HG03457 (cell line): ENCODE measurements at regions not wholly inside any gene's neighbourhood (a gene's known extent, or its start where the extent isn't known, plus 50 kb on each side); places are given as distances from the start of the nearest gene placed in this dataset.
"Not testable (repeated sequence)": the region's sequence is repeated elsewhere in the genome, so short reads cannot be mapped to it uniquely, and the experiment has no call there.

Experiments used
- ATAC-seq: cut with Tn5 transposase; IDR thresholded peaks from one replicate; pipeline ENCODE4 v1.9.1; 2021; ENCODE audit warnings: moderate number of reproducible peaks; ENCODE audit not compliant: unreplicated experiment

DNA sequence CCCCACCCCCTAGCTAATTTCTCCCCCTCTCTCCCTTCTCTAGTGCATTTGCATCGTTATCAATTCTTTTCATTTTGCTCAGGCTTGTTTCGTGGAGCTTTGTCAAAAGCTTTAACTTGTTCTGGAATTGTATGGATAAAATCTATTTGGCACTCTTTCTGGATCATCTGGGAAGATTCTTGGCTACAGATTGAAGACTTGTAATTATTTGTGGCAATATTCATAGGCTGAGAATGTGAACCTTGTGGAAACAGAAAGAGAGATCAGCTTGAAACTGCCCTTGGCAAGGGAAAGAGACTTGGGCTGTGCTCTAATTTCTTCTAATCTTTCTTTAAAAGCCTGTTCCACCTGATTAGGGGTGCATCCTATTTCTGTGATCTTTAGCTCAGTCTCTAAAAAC lies 340.6 kb upstream of the DAB2 start:
- no peak for ATAC-seq

DNA sequence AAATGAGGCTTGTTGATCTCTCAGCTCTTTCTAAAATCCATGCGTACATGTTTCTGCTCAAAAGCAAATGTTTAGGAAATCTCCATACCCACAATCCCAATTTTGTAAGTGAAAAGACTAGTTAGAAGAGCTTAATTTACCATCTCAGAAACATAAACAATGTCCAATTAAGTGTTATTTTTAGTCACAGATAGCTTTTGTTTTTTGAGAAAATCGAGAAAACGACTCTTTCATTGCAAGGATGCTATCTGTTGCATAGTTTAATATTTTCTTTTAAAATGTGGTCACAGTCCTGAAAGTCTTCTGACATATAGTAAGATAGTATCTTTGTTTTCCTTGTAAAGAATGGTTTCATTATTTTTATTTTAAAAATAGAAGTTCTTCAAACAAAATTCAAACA lies 338.0 kb upstream of the DAB2 start:
- no peak for ATAC-seq

DNA sequence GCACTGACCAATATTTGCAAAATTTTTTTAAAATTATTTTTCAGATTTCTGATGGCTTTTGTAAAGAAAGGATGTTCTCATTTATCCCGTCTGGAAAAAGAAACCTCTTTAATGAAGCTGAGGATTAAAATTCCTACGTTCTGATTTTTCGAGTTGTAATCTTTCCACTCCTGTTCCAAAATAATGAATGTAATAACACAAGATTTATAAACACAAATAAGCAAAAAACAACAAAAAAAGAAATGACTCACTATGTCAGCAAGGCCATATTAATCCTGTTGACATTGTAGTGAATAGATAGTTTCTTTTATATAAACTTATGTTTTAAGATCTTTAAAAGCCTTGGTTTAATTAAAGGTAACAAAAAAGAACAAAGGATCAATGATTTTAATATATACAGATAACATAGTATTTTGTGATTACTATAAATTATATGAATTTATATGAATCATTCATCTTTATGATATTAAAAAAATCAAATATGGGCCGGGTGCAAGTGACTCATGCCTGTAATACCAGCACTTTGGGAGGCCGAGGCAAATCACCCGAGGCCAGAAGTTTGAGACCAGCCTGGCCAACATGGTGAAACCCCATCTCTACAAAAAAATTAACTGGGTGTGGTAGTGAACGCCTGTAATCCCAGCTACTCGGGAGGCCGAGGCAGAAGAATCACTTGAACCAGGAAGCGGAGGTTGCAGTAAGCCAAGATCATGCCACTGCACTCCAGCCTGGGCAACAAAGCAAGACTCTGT lies 336.6 kb upstream of the DAB2 start:
- no peak for ATAC-seq

DNA sequence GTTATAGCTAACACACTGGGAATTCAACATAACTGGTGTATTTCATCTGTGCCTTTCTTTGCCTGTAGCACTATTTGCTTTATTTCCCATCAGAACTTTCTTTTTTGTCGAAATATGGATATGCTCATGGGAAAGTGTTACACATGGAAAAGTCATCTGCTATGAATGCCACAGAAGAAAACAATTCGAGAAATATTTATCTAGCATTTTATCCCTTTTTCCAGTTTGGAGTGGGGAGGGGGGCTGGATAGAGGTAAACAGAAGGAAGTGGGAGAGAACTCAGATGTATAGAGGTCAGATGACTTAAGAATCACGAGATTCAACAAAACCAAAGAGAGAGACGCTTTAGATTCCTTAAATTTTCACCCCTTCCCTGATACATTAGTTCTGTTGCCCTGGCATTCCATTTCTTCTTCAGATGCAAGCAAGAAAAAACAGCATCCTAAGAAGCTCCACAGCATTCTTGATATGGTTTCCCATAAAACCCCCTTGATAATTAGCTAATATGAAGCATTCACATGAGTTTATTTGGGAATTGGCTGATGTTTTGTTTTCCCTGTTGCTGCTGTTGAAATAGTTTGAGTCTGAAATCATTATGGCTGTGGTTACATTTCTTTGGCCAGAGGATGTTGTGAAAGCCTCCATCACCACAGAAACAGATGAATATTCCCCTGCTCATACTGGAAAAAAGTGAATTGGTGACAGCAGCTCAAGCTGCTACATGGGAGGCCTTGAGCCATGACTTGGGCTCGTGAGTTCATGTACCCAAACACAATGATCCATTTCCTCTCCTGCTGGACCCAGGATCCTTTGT lies 335.8 kb upstream of the DAB2 start:
- no peak for ATAC-seq

DNA sequence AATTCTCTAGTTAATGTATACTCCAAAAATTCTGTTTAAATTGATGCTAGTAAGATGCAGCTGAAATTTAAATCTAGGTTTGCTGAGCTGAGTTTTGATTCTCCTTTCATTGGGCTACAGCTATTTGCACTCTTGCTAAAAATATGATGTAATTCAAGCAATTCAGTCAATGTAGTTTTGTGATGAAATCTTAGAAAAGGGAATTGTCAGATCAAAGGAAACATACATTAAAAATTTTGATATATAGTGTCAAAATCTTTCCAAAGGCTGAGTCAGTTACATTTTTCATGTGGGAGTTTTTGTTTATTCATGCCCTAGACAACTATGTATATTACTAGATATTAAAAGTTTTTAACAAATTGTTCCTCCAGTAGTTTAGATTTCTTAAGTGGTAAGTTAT lies 334.9 kb upstream of the DAB2 start:
- ATAC-seq: no peak

DNA sequence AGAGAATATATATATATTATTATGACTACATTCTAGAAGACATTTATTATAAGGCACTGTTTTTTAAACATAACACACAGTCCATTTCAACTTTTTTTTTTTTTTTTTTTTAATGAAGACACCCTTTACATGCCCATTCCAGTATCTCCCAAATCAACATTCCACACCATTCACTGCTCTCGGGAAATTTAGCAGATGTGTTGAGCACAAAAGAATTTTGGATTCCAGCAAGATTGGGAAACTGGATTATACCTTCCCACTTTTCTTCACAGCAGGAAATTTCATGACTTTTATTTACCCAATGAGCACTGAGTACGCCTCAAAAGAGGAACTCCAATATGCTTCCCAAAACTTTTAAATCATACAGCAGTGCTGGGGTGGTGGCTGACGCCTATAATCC lies 333.6 kb upstream of the DAB2 start:
- ATAC-seq: no peak

DNA sequence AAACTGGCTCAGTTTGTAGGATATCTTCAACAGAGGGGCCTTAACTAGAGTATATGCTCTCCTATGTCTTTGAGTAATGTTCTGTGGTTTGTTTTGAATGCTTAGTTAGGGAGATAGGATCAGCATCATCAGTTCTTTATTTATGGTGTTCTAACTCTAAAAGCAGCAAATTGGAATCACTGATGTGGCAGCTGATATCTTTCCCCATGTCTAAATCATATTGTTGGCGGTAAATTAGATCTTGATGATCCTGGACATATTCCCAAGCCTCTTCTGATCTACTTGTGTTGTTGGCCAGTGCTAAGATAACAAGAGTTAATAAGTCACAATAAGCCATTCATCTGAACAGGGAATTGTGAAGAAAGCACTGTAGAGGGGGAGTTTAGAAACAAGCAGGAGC lies 332.4 kb upstream of the DAB2 start:
- ATAC-seq: no peak

DNA sequence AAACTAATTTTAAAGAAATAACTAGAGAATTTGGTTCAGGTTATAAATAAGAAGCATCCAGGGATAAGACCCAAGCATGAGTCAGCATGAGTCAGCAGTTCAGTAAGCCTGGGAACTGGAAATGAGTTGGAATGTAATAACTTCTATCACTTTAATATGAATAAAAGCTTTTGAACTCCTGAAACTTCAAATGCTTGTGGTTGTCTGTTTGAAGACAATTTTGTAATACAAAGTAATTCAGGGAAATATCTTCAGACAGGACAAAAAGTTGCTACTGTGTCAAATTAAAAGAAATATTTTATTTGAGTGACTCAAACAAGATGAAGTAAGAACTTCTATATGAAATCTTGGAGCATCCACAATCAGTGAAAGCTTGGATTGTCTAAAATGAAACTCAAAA lies 331.2 kb upstream of the DAB2 start:
- no peak for ATAC-seq

DNA sequence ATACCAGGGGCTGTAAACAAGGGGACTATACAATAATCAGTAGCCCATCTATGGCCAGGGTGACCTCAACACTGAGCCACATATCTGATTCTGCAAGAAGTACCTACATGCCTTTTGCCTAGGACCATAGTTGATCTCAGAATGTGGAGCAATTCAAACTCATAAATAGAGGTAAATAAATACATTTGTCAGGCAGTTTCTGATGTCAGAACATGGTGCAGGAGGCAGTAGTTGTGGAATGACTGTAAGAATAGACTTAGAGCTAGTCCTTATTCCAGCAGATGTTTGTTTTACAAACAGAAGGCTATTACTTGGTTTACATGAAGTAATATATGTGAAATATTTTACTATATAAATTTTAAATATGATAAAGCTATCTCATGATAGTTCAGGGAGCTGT lies 330.7 kb upstream of the DAB2 start:
- no peak for ATAC-seq

DNA sequence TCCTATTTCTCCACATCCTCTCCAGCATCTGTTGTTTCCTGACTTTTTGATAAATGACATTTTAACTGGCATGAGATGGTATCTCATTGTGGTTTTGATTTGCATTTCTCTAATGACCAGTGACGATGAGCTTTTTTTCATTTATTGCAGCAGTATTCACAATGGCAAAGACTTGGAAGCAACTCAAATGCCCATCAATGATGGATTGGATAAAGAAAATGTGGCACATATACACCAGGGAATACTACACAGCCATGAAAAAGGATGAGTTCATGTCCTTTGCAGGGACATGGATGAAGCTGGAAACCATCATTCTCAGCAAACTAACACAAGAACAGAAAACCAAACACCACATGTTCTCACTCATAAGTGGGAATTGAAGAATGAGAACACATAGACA lies 329.0 kb upstream of the DAB2 start:
- not testable (repeated sequence) for ATAC-seq

DNA sequence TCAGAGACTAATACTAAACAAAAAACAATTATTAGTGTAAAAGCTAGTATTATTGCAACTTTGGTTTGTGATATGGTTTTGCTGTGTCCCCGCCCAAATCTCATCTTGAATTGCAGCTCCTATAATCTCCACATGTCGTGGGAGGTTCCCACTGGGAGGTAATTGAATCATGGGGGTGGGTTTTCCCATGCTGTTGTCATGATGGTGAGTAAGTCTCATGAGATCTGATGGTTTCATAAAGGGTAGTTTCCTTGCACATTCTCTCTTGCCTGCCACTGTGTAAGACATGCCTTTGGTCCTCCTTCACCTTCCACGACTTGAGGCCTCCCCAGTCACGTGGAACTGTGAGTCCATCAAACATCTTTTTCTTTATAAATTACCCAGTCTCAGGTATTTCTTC lies 325.9 kb upstream of the DAB2 start:
- no peak for ATAC-seq

DNA sequence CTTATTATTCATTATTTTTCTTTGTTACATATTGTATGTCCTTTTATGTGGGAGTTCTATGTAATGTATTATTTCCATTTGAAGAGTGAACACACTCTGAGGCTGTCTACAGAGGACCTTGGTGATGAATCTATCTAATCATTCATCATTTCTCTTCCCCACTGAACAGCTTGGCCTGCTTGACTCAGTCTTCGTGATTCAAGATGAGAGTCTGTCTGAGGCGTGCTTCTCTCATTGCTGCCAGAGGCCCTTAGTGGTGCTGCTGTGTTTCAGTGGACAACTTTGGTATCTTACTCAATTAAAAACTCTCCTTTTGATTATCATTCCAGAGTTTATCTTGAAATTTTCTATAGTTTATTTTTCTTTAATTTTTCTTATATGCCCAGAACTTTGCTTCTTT lies 318.1 kb upstream of the DAB2 start:
- ATAC-seq: no peak

DNA sequence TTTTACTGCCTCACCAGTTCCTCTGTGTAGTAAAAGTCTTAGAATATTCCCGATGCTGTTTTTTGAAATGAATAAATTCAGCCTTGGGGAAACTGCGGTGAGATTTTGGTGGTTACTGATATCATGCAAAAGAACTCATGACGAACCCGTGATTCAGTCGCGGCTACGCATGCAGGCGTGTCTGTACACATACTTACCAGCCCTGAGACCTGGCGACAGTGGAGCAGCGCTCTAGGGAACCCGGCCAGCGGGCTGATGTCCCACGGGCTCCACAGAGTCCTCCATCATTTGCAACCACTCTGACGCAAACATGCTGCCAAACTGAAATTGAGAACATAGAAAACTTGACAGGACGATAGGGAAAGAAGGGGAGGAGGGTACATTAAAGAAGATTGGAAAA lies 315.6 kb upstream of the DAB2 start:
- ATAC-seq: no peak

DNA sequence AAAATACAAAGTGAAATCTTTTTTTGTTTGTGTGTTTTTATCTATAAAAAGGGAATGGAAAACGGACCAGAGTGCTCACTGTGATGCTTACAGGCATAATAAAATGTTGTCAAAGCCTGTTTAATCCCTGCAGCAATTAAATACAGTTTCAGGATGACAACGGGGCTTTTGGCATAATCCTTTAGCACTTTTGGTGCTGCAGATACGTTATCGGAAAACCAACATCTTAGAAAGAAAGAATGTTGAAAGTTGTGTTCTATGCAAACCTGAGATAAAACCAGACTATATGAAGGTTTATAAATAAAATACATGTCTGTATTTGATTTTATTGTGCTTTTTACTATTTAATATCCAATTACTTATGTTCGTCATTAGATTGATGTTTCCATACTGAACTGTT lies 307.4 kb upstream of the DAB2 start:
- ATAC-seq: no peak

DNA sequence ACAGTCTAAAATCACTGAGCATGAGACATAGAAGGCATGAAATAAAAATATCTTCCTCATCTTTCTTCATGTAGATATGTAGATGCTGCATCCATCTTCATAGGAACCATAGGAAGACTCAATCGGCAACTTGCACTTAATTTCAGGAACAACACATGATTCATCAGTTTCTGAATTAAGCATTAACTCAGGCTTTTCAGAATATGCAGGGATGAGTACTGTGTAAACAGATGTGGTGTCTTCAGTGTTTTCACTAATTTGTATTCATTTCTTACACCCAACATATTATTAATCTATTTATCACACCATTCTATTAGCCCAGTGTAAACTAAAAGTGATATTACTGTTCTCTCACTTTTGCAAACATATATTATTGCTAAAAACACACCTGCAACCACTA lies 305.9 kb upstream of the DAB2 start:
- ATAC-seq: no peak

DNA sequence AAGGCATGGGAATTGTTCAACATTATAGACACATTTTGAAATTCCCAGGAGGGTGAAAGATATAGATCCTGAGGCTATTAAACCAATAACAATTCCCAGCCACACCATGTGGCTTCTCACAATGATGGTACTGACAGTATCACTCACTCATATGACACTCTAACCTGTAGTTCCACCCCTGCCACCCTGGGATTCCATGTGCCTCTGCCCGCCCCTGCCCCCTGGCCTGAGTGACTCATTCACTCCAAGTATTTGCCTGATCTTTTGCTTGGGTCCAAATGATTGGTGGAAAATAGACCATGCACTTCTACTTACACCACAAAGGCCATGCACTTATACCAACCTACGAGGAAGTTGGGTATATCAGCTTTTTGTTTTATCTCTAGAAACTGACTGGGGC lies 305.2 kb upstream of the DAB2 start:
- no peak for ATAC-seq

DNA sequence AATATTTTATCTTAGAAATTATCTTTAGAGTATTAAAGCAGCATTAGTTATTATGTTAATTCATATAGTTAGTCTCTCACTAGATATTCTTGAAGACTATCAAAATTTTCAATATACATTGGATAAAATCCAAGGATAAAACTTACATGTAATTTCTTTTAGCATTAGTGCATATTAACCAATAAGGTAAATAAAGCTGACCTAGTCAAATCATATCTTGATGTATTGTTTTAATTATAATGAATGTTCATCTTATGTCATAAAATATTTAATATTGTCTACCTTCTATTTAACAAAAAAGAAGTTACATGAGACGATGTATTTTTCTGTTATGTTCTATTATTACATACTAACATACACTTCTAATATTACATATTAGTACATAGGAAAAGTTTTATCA lies 301.7 kb upstream of the DAB2 start:
- no peak for ATAC-seq

DNA sequence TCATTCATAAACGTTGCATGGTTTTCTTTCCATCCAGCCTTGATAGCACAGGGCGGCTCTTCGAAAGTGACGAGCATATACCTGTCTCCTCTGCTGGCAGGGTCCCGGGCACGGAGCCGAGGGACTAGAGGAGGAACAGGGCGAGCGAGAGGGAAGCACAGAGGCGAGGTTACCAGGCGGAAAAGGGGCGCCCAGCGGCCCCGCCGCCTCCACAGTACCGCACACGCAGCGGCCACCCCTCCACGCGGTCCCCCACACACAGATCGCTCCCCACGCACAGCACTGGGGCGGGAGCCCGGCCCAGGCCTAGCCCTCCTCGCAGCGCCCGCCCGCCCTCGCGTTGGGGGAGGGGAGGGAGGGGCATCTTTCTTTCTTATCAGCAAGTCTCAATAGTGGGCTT lies 296.6 kb upstream of the DAB2 start:
- ATAC-seq: no peak

DNA sequence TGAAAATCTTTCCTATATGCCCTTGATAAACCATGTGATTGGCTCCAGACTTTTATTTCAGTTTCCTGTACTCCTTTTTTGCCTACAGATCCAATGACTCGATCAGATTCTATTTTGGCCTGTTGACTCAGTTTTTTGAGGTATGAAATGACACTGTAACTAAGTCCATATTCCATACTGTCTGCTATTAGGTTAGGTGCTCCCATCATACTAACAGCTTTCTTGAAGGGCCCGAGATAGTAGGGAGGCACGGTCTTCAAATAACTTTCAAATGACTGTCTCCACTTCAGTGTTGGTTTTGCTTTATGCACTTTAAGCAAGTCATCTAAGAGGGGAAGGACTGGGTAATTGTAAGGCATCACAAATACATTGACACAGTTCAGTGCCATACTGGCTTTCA lies 295.4 kb upstream of the DAB2 start:
- no peak for ATAC-seq

DNA sequence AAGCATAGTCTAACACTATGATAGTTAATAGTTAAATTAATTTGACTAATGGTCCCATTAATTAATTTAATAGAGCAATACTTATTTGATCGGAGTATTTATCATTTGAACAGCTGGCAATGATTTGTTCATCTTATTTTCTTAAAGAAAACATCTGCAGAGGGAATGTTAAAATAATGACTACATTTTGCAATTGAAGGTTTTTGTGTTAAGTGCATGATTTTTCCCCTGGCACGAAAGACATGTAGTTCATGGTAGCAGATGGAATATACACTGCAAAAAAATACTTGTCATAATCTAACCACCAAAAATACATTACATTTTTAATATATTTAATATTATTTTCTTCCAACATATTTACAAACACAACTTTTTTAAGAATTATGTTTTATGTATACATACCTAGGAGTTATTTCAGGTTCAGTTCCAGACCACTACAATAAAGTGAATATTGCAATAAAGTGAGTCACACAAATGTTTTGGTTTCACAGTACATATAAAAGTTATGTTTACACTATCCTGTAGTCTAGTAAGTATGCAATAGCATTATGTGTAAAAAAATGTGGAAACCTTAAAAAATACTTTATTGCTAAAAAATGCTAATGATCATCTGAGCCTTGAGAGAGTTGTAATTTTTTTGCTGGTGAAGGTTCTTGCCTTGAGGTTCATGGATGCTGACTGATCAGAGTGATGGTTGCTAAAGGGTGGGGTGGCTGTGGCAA lies 292.6 kb upstream of the DAB2 start:
- ATAC-seq: no peak

DNA sequence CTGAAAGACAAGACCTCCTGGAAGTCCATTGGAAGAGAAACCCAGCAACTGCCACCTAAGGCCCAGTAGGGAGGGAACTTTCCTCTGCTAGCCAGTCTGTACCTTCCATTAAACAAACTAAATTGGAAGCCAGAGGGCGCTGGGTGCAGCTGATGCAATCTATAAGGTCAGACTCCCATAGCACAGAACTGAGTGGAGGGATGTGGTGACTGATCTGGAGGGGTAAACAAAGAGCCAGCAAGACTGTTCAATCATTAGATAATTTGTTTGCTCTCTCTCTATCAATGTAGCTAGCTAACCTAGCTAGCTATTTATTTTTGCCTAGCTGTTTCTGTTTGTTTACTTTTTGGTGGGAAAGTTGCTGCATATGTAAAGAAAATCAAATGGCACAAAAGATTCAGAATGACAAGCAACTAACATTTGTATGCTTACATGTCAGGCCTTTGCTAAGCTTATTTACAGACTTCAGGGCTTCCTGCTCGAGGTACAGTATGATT lies 291.8 kb upstream of the DAB2 start:
- ATAC-seq: no peak
